OCI-LY1 (cell line): ENCODE measurements at regions not wholly inside any gene's neighbourhood (a gene's known extent, or its start where the extent isn't known, plus 50 kb on each side); places are given as distances from the start of the nearest gene placed in this dataset.

ENCODE experiments used
- H2AFZ ChIP-seq: fragments of 200-600 bp; sonication (generic), shearing (Covaris generic); 2 replicates; pipeline ENCODE4 v1.6.0; 2014; ENCODE audit warnings: antibody characterized with exemption, mild to moderate bottlenecking, low read length
- H3F3A ChIP-seq: fragments of 200-600 bp; sonication (generic), shearing (Covaris generic); 2 replicates; pipeline ENCODE4 v1.6.0; 2014; ENCODE audit warnings: mild to moderate bottlenecking, antibody characterized with exemption, low read length, moderate library complexity; ENCODE audit not compliant: insufficient read depth
- H3K27ac ChIP-seq: fragments of 200-600 bp; sonication (generic); 2 replicates; pipeline ENCODE4 v1.5.1; 2014; ENCODE audit warnings: low read length, mixed run types, mild to moderate bottlenecking, low read depth; ENCODE audit not compliant: poor library complexity, severe bottlenecking
- H3K27me3 ChIP-seq: fragments of 200-600 bp; sonication (generic); 2 replicates; pipeline ENCODE4 v1.6.0; 2014; ENCODE audit warnings: antibody characterized with exemption, mild to moderate bottlenecking, low read length, moderate library complexity; ENCODE audit not compliant: insufficient read depth
- H3K36me3 ChIP-seq: fragments of 200-600 bp; sonication (generic); 2 replicates; pipeline ENCODE4 v1.6.1; 2014; ENCODE audit warnings: mild to moderate bottlenecking, antibody characterized with exemption, low read length, moderate library complexity, mixed read lengths; ENCODE audit not compliant: insufficient read depth
- H3K4me1 ChIP-seq: fragments of 200-600 bp; sonication (generic); 2 replicates; pipeline ENCODE4 v1.5.1; 2014; ENCODE audit warnings: mild to moderate bottlenecking, low read length, moderate library complexity; ENCODE audit not compliant: insufficient read depth, severe bottlenecking
- H3K4me2 ChIP-seq: fragments of 200-600 bp; sonication (generic), shearing (Covaris generic); 2 replicates; pipeline ENCODE4 v1.6.1; 2014; ENCODE audit warnings: low read length
- H3K4me3 ChIP-seq: fragments of 200-600 bp; sonication (generic); 2 replicates; pipeline ENCODE4 v1.5.1; 2014; ENCODE audit warnings: low read length, low read depth, mild to moderate bottlenecking, mixed read lengths; ENCODE audit not compliant: poor library complexity, severe bottlenecking
- H3K79me2 ChIP-seq: fragments of 200-600 bp; shearing (Covaris generic); 2 replicates; pipeline ENCODE4 v1.6.1; 2016; ENCODE audit warnings: mixed run types, low read length, mixed read lengths; ENCODE audit not compliant: insufficient read depth
- H3K9ac ChIP-seq: fragments of 200-600 bp; sonication (generic), shearing (Covaris generic); 2 replicates; pipeline ENCODE4 v1.6.1; 2014; ENCODE audit warnings: mild to moderate bottlenecking, low read length, mixed read lengths
- H3K9me2 ChIP-seq: fragments of 200-600 bp; sonication (generic), shearing (Covaris generic); 2 replicates; pipeline ENCODE4 v1.6.1; 2014; ENCODE audit warnings: low read depth, mild to moderate bottlenecking, low read length, mixed read lengths
- H3K9me3 ChIP-seq: fragments of 200-600 bp; shearing (Covaris generic); 2 replicates; pipeline ENCODE4 v1.6.1; 2014; ENCODE audit warnings: low read length, mixed read lengths
- H4K20me1 ChIP-seq: fragments of 200-600 bp; sonication (generic), shearing (Covaris generic); 2 replicates; pipeline ENCODE4 v1.6.0; 2016; ENCODE audit warnings: mild to moderate bottlenecking, low read length; ENCODE audit not compliant: insufficient read depth
- CTCF ChIP-seq: fragments of 200-600 bp; sonication (generic), shearing (Covaris generic); IDR thresholded peaks from 2 replicates; pipeline ENCODE4 v1.5.1; 2017; ENCODE audit warnings: mild to moderate bottlenecking, antibody characterized with exemption, low read length, moderate library complexity, mixed read lengths
- EZH2 ChIP-seq: fragments of 200-600 bp; sonication (generic), shearing (Covaris generic); IDR thresholded peaks from 2 replicates; pipeline ENCODE4 v1.8.0; 2017; ENCODE audit warnings: borderline replicate concordance, mixed run types, mild to moderate bottlenecking, antibody characterized with exemption, low read length, moderate library complexity, mixed read lengths

GRCh38 chr2:128696421-128696820 lies 377.8 kb upstream of the HS6ST1 start:
- no peaks in the 10 kb centered on the region; the same call in 1 of the 2 replicates for H3K27me3 ChIP-seq
- H2AFZ ChIP-seq: no peak overlapping the region
- no peak overlapping the region for H3K4me3 ChIP-seq
- no peaks in the 10 kb centered on the region for H3K9me2 ChIP-seq
- no peaks in the 10 kb centered on the region for H3F3A ChIP-seq
- no peak overlapping the region for H3K27ac ChIP-seq
- TF ChIP-seq EZH2 (no peak), CTCF (no peak)
- H3K4me1 ChIP-seq: no peaks in the 10 kb centered on the region
- no peaks in the 10 kb centered on the region for H3K36me3 ChIP-seq
- no peaks in the 10 kb centered on the region for H3K79me2 ChIP-seq
- H4K20me1 ChIP-seq: no peaks in the 10 kb centered on the region
- H3K9ac ChIP-seq: no peak overlapping the region
- no peak overlapping the region for H3K4me2 ChIP-seq
- H3K9me3 ChIP-seq: no peaks in the 10 kb centered on the region

- Histone ChIP-seq H3K4me1 (no peaks in the 10 kb centered on the region), H3K27ac (no peak overlapping the region), H3F3A (no peaks in the 10 kb centered on the region), H3K36me3 (no peaks in the 10 kb centered on the region), H3K79me2 (no peaks in the 10 kb centered on the region), H2AFZ (no peak overlapping the region), H4K20me1 (no peaks in the 10 kb centered on the region), H3K27me3 (no peaks in the 10 kb centered on the region; the same call in 1 of the 2 replicates), H3K4me2 (no peak overlapping the region), H3K9ac (no peak overlapping the region), H3K9me2 (no peaks in the 10 kb centered on the region), H3K9me3 (no peaks in the 10 kb centered on the region), H3K4me3 (no peak overlapping the region)
- TF ChIP-seq EZH2: no peak
- no peak for TF ChIP-seq CTCF
These were observed 382.8 kb upstream of the HS6ST1 start for GRCh38 chr2:128701418-128701817.

GRCh38 chr2:128702616-128703015 lies 383.9 kb upstream of the HS6ST1 start:
- no peaks in the 10 kb centered on the region for H4K20me1 ChIP-seq
- H3K9me2 ChIP-seq: no peaks in the 10 kb centered on the region
- H3K27me3 ChIP-seq: no peaks in the 10 kb centered on the region; the same call in 1 of the 2 replicates
- no peak overlapping the region for H3K4me2 ChIP-seq
- H2AFZ ChIP-seq: no peak overlapping the region
- no peaks in the 10 kb centered on the region for H3F3A ChIP-seq
- no peaks in the 10 kb centered on the region for H3K79me2 ChIP-seq
- H3K27ac ChIP-seq: no peak overlapping the region
- H3K4me3 ChIP-seq: no peak overlapping the region
- no peak overlapping the region for H3K9ac ChIP-seq
- no peaks in the 10 kb centered on the region for H3K36me3 ChIP-seq
- H3K9me3 ChIP-seq: no peaks in the 10 kb centered on the region
- TF ChIP-seq EZH2: no peak
- no peak for TF ChIP-seq CTCF
- no peaks in the 10 kb centered on the region for H3K4me1 ChIP-seq
